Esophagus mucosa (tissue), 1 donor: ENCODE measurements at regions not wholly inside any gene's neighbourhood (a gene's known extent, or its start where the extent isn't known, plus 50 kb on each side); places are given as distances from the start of the nearest gene placed in this dataset.
A peak's percentile ranks its signal among the peaks of the same experiment; 100 is the strongest.
"Not testable (repeated sequence)": the region's sequence is repeated elsewhere in the genome, so short reads cannot be mapped to it uniquely, and the experiment has no call there.

Experiments
- ATAC-seq: fragments of 200-7000 bp; cut with Tn5 transposase; one replicate; pipeline ENCODE4 v1.9.1; 2020
- donor health status: DM: yes; HTN: yes; CAD: no.

GRCh38 chrX:115357326-115358120, 68.0 kb downstream of the LUZP4 start:
- ATAC-seq: no peak

GRCh38 chrX:115359508-115359907, 70.0 kb downstream of the LUZP4 start:
- not testable (repeated sequence) for ATAC-seq

- no peak for ATAC-seq
Observed at GRCh38 chrX:115360220-115360781, 70.8 kb downstream of the LUZP4 start.

GRCh38 chrX:115362334-115363095, 73.0 kb downstream of the LUZP4 start:
- no peak for ATAC-seq

GRCh38 chrX:115363372-115363771, 73.9 kb downstream of the LUZP4 start:
- no peak for ATAC-seq

GRCh38 chrX:115363897-115364296, 74.4 kb downstream of the LUZP4 start:
- ATAC-seq: no peak

- ATAC-seq: no peak
Observed at GRCh38 chrX:115364670-115365069, 75.2 kb downstream of the LUZP4 start.

- ATAC-seq: no peak
Observed at GRCh38 chrX:115366535-115366934, 77.0 kb downstream of the LUZP4 start.

- ATAC-seq: no peak
Observed at GRCh38 chrX:115367455-115367854, 77.9 kb downstream of the LUZP4 start.

- no peak for ATAC-seq
Observed at GRCh38 chrX:115367951-115368350, 78.4 kb downstream of the LUZP4 start.

- ATAC-seq: no peak
Observed at GRCh38 chrX:115368876-115369275, 79.4 kb downstream of the LUZP4 start.

GRCh38 chrX:115372152-115372551, 82.6 kb downstream of the LUZP4 start:
- ATAC-seq: peak; percentile 58

- no peak for ATAC-seq
Observed at GRCh38 chrX:115373308-115373707, 83.8 kb downstream of the LUZP4 start.

- no peak for ATAC-seq
Observed at GRCh38 chrX:115378471-115378870, 89.0 kb downstream of the LUZP4 start.

- ATAC-seq: no peak
Observed at GRCh38 chrX:115387327-115387726, 97.8 kb downstream of the LUZP4 start.

GRCh38 chrX:115388879-115389278, 99.4 kb downstream of the LUZP4 start:
- ATAC-seq: no peak

- no peak for ATAC-seq
Observed at GRCh38 chrX:115390078-115390477, 100.6 kb downstream of the LUZP4 start.

- ATAC-seq: no peak
Observed at GRCh38 chrX:115392031-115392430, 102.5 kb downstream of the LUZP4 start.

GRCh38 chrX:115392871-115393270, 103.4 kb downstream of the LUZP4 start:
- ATAC-seq: no peak

GRCh38 chrX:115393271-115393670, 103.8 kb downstream of the LUZP4 start:
- ATAC-seq: no peak

- not testable (repeated sequence) for ATAC-seq
Observed at GRCh38 chrX:115394806-115395205, 105.3 kb downstream of the LUZP4 start.

GRCh38 chrX:115399306-115399705, 109.8 kb downstream of the LUZP4 start:
- ATAC-seq: no peak

GRCh38 chrX:115400960-115401359, 111.4 kb downstream of the LUZP4 start:
- no peak for ATAC-seq

GRCh38 chrX:115402299-115402698, 112.8 kb downstream of the LUZP4 start:
- no peak for ATAC-seq
